DMS79 treated with DMSO at 0.1 percent for 48 hours (cell line): ENCODE measurements at regions not wholly inside any gene's neighbourhood (a gene's known extent, or its start where the extent isn't known, plus 50 kb on each side); places are given as distances from the start of the nearest gene placed in this dataset.
"Not testable (repeated sequence)": the region's sequence is repeated elsewhere in the genome, so short reads cannot be mapped to it uniquely, and the experiment has no call there.

Experiments
- DNase-seq: peaks from one replicate; lab custom pipeline; 2025; lab: John Stamatoyannopoulos, UW

- no peak for DNase-seq
Observed at GRCh38 chr14:28820677-28821076, 54.1 kb downstream of the FOXG1 start.

DNA sequence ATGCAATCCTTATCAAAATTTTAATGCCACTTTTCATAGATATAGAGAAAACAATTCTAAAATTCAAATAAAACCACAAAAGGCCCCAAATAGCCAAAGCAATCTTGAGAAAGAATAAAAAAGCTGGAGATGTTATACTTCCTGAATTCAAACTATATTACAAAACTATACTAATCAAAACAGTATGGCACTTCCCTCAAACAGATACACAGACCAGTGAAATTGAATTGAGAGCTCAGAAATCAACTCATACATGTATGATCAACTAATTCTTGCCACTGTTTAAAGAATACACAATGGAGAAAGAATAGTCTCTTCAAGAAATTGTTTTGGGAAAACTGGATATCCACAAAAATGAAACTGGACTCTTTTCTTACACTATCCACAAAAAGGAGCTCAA is 55.4 kb downstream of the FOXG1 start:
- no peak for DNase-seq

GRCh38 chr14:28823245-28823644 is 56.7 kb downstream of the FOXG1 start:
- no peak for DNase-seq

DNA sequence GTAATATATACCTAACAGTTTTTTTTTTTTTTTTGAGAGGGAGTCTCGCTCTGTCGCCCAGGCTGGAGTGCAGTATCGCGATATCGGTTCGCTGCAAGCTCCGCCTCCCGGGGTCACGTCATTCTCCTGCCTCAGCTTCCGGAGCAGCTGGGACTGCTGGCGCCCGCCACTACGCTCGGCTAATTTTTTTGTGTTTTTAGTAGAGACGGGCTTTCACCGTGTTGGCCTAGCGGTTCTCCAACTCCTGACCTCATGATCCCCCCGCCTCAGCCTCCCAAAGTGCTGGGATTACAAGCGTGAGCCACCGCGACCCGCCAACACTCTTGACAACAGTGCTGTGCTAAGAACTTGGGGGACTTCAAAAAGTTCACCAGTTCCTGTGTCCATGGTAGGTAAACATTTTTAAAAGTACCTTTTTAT is 63.5 kb downstream of the FOXG1 start:
- DNase-seq, result no peak

- no peak for DNase-seq
Observed at GRCh38 chr14:28831126-28831525, 64.5 kb downstream of the FOXG1 start.

GRCh38 chr14:28842569-28842968 is 76.0 kb downstream of the FOXG1 start:
- not testable (repeated sequence) for DNase-seq

DNA sequence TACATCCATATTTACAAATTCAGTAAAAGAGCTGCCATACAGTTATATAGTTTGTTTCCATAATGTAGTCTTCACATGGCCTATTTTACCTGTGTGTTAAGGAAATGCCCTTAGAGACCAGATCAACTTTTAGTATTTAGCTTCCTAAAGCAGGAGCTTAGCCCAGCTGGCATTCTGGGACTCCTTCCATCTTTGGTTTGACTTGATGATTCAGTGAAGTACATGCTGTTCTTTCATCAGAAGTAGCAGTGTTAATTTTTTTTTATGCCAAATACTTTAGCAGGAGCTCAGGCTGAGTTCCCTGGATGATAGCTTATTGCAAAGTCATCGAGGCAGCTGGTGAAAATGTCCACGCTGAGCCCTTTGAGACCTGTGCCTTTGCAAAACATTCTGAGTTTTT is 101.0 kb downstream of the FOXG1 start:
- no peak for DNase-seq

- no peak for DNase-seq
Observed at GRCh38 chr14:28870033-28870564, 103.5 kb downstream of the FOXG1 start.

DNA sequence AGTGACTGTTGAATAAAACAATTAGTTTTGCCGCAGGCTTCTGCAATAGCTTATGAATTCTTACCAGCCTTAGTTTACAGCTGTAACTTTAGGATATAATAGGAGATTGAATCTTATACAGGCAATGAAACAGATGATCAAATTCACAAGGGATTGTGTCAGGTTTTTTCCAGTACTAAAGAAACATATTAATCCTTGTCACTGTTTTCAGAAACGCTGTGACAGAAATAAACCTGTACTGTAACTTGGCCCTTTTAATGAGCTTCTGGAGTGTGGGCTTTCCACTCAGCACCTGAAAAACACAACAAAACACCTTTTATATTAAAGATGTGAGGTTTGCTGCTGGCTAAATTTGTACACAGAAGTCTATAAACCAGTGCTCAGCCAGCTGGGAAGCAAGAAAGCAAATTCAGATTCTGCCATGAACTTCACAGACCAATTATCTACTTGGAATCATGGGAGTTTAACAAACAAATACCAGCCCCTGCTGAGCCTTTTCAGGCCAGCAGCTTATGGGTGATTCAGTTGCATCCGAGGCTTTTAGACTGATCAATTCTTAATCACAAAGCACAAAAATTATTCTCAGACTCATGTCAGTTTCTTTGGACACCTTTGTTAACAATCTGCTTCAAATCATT is 109.5 kb downstream of the FOXG1 start:
- no peak for DNase-seq

GRCh38 chr14:28876572-28876945 is 110.0 kb downstream of the FOXG1 start:
- no peak for DNase-seq

DNA sequence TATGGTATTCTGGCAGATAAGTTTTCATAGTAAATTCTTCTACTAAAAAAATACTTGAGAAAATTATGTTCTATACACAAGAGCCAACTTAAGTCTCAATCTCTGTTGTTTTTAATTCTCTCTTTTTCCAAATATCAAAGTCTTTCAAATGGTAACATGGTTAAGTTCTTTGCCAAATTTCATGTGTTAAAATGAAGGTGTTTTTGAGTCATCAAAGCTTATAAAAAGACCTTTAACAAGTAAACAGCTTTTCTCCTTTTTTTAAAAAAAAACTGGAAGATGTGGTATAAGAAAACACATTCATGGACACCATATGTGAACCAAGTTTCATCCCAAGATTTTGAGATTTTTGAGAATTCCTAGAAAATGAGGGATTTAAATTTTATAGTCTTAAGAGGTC is 111.3 kb downstream of the FOXG1 start:
- DNase-seq, result no peak

DNA sequence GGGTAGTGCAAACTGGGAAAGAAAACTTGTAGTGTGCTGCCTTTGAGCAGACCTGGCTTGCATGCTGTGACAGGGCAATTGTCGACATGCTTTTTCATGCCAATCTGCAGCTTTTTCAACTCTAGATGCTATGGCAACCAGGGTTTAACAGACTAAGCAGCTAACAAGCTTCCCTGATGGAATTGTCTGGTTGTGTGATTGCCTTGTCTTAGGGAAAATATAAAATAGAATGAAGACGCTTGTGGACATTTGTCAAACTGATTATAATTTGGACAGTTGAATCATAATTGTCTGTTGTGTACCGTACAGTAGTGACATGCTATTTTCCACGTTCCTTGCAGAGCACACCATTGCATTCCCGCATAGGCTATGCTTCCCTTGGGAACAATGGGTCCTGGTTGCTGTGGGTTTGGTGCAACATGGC is 113.0 kb downstream of the FOXG1 start:
- no peak for DNase-seq

- DNase-seq, result no peak
Observed at GRCh38 chr14:28886940-28887339, 120.4 kb downstream of the FOXG1 start.

DNA sequence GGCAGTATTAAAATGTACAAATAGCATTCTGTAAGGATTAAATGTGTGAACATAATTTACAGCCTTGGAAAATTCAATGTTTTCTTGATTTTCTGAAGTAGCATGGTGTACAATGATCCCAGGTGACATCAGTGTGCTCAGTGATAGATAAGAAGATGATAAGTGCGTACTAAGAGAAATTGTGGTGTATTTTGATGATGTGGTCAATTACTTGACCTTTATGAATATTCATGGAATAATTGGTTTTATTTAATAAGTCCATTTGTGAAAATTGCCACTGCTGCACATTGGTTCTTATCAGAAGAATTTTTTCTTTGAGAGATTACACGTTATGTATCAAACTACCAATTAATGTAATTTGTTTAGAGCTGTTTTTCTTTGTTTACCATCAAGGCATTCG is 128.8 kb downstream of the FOXG1 start:
- DNase-seq, result no peak

DNA sequence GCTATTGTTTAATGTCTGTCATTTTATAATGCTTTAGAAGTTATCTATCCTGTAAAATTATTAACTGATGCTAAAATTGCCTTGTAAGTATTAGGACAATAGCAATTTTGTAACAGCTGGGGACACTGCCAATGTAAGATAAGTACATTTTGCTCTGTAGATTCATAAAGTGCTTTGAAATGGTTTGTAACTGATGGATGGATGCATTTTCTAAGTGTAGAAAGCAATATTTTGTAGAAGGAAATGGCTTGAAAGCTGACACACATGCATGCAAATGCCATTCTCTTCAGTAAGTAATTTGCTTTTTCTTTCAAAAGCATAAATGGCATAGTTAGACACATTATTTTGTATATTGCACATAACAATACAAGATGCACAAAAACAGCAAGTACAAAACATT is 129.8 kb downstream of the FOXG1 start:
- no peak for DNase-seq

DNA sequence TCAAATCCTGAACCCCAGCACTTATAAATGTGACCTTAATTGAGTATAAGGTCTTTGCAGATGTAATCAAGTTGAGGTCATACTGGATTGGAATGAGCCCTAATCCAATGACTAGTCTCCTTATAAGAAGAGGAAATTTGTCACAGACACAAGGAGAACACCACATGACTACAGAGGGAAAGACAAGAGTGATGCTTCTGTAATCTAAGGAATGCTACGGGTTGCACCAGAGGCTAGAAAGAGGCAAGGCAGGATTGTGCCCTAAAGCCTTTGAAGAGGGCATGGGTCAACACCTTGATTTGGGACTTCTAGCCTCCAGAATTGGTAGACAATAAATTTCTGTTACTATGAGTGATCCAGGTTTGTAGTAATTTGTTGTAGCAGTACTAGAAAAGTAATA is 135.0 kb downstream of the FOXG1 start:
- DNase-seq, result no peak

DNA sequence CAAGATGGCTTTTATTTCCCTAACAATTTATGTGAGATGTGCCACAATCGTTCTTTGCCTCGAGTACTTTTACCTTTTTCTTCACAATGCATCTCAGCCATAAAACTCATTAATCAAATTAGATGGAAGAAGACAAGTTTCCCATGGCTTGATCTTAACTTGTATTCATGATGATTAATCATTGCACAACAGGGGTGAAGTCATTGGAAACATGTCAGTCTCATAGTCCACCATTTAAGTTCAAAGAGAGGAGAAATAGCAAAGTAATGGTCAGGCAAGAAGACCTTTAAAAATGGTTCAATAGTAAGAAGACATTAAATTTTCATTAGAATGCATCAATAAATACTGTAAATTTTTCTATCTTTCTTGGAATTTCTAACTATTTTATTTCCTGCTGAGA is 136.3 kb downstream of the FOXG1 start:
- no peak for DNase-seq

DNA sequence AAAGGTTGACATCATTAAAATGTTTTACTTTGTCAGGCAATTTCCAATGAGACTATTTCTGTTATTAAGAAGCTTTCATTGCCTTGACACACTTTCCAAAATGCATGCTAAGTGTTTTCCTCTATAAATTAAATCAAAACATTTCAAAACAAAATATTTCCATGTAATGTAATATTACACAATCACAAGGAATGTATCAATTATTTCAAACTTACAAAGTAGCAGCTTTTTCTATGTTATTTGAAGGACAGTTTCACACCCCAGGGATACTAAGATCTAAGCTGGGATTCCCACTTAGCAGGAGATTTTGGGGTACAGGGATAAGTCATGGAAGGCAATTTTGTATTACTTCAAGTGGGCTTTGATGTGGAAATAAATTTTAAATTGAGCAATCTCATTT is 144.9 kb downstream of the FOXG1 start:
- no peak for DNase-seq

- DNase-seq, result no peak
Observed at GRCh38 chr14:28913056-28913455, 146.5 kb downstream of the FOXG1 start.

DNA sequence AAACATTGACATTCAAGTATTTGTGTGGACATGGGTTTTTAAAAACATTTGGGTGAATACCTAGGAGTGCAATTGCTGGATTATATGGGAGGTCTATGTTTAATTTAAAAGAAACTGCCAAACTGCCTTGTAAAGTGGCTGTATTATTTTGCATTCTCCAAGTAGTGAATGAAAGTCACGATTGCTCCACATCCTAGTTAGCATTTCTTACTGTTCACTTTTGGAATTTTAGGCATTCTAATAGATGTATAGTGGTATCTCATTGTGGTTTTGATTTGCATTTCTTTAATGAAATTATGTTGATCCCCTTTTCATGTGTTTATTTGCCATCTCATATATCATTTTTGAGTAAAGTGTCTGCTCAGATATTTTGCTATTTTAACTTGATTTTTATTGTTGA is 159.5 kb downstream of the FOXG1 start:
- DNase-seq, result no peak

DNA sequence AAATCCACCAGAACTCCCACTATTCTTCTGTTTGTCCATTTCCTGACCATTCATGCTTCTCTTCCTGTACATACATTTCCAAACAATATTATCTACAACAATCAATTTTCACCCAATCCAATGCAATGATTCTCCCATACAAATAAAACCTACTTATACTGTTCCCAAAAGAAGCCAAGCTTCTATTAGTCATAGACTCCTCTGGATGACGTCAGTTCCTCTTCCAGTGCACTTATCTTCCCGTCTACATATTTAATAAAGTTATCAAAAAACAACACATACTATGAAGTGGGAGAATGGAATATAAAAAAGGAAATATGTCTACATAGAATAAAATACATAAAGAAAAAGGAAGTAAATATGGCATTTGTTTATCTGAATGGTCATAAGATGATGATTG is 165.4 kb downstream of the FOXG1 start:
- DNase-seq, result no peak

GRCh38 chr14:28936601-28937000 is 170.0 kb downstream of the FOXG1 start:
- DNase-seq, result no peak

GRCh38 chr14:28941758-28942157 is 175.2 kb downstream of the FOXG1 start:
- no peak for DNase-seq

DNA sequence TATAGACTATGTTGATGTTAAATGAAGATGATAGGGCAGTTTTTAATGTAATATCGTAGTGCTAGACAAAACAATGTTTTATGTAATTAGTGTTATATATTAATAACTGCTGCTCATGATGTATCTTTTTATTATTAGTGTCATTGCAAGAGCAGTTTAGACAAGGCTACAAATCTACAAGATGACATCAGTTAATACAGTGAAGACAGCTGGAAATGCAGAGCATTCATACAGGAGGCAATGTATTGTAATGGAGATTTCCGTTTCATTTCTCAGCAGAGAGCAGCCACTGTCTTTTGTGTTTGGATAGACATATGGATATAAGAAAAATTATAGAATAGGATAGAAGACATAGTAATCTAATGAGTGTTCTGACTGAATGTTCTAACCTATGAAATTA is 178.0 kb downstream of the FOXG1 start:
- DNase-seq, result no peak
